Neural progenitor cell (in vitro differentiated cells): ENCODE measurements at regions not wholly inside any gene's neighbourhood (a gene's known extent, or its start where the extent isn't known, plus 50 kb on each side); places are given as distances from the start of the nearest gene placed in this dataset.
"Not testable (repeated sequence)": the region's sequence is repeated elsewhere in the genome, so short reads cannot be mapped to it uniquely, and the experiment has no call there.

ENCODE experiments used
- DNase-seq: peaks from one replicate; pipeline ENCODE4 v3.0.0-alpha.2; 2016; ENCODE audit warnings: low spot score
- H2AFZ ChIP-seq: fragments of 200-600 bp; sonication (generic); replicated peaks from 2 replicates; pipeline ENCODE4 v1.6.1; 2016; ENCODE audit warnings: antibody characterized with exemption
- H3F3A ChIP-seq: fragments of 200-600 bp; sonication (generic); 2 replicates; pipeline ENCODE4 v1.6.1; 2016; ENCODE audit warnings: antibody characterized with exemption, low read depth
- H3K27ac ChIP-seq: fragments of 200-600 bp; sonication (generic); 2 replicates; pipeline ENCODE4 v1.5.1; 2016; ENCODE audit warnings: mild to moderate bottlenecking
- H3K27me3 ChIP-seq: fragments of 200-600 bp; sonication (generic); 2 replicates; pipeline ENCODE4 v1.6.1; 2016; ENCODE audit warnings: mild to moderate bottlenecking, moderate library complexity
- H3K36me3 ChIP-seq: fragments of 200-600 bp; sonication (generic); 2 replicates; pipeline ENCODE4 v1.5.1; 2016
- H3K4me1 ChIP-seq: fragments of 200-600 bp; sonication (generic); 2 replicates; pipeline ENCODE4 v1.6.1; 2016; ENCODE audit warnings: mixed run types
- H3K4me2 ChIP-seq: fragments of 200-600 bp; sonication (generic); 2 replicates; pipeline ENCODE4 v1.6.1; 2016
- H3K4me3 ChIP-seq: fragments of 200-600 bp; sonication (generic); 2 replicates; pipeline ENCODE4 v1.5.1; 2016
- H3K79me2 ChIP-seq: fragments of 200-600 bp; sonication (generic); 2 replicates; pipeline ENCODE4 v1.6.1; 2016; ENCODE audit warnings: low read depth
- H3K9ac ChIP-seq: fragments of 200-600 bp; sonication (generic); 2 replicates; pipeline ENCODE4 v1.6.1; 2016
- H3K9me3 ChIP-seq: fragments of 200-600 bp; sonication (generic); 2 replicates; pipeline ENCODE4 v1.5.1; 2016; ENCODE audit warnings: low read depth
- H4K20me1 ChIP-seq: fragments of 200-600 bp; sonication (generic); 2 replicates; pipeline ENCODE4 v1.6.1; 2016; ENCODE audit warnings: low read depth
- H3K27ac Mint-ChIP-seq: 3 replicates; pipeline ENCODE4 v1.8.0; 2021; ENCODE audit warnings: mixed read lengths
- H3K27me3 Mint-ChIP-seq: 2 replicates; pipeline ENCODE4 v1.8.0; 2022; ENCODE audit warnings: low read depth, mild to moderate bottlenecking, inconsistent platforms, moderate library complexity, mixed read lengths; ENCODE audit not compliant: insufficient read depth
- H3K36me3 Mint-ChIP-seq: 3 replicates; pipeline ENCODE4 v1.8.0; 2021; ENCODE audit warnings: mixed read lengths
- H3K4me1 Mint-ChIP-seq: 3 replicates; pipeline ENCODE4 v1.8.0; 2021; ENCODE audit warnings: mixed read lengths
- H3K4me3 Mint-ChIP-seq: 3 replicates; pipeline ENCODE4 v1.8.0; 2021; ENCODE audit warnings: mild to moderate bottlenecking, moderate library complexity, mixed read lengths
- H3K9me3 Mint-ChIP-seq: 3 replicates; pipeline ENCODE4 v1.8.0; 2020; ENCODE audit warnings: mixed read lengths
- CTCF ChIP-seq: fragments of 200-600 bp; sonication (generic); IDR thresholded peaks from 2 replicates; pipeline ENCODE4 v1.5.1; 2017; ENCODE audit warnings: antibody characterized with exemption, mild to moderate bottlenecking
- EZH2 ChIP-seq: fragments of 200-600 bp; sonication (generic); IDR thresholded peaks from 2 replicates; pipeline ENCODE4 v1.6.1; 2017; ENCODE audit warnings: antibody characterized with exemption, mild to moderate bottlenecking, moderate library complexity
- EZH2phosphoT487 ChIP-seq: fragments of 200-600 bp; sonication (generic); IDR thresholded peaks from 2 replicates; pipeline ENCODE4 v1.6.1; 2017; ENCODE audit warnings: antibody characterized with exemption

GRCh38 chr6:22372922-22373321 is 76.1 kb upstream of the PRL start:
- no peaks in the 10 kb centered on the region for H3K36me3 ChIP-seq
- TF ChIP-seq EZH2 (no peak), CTCF (no peak), EZH2phosphoT487 (no peak)
- H3K79me2 ChIP-seq: no peaks in the 10 kb centered on the region
- DNase-seq: no peak
- H3K4me1 ChIP-seq: no peaks in the 10 kb centered on the region
- Mint-ChIP-seq H3K27me3 (peaks cover 2% of the 10 kb centered on the region), H3K9me3 (peaks cover 10% of the 10 kb centered on the region), H3K36me3 (no peaks in the 10 kb centered on the region), H3K4me3 (no peak overlapping the region), H3K27ac (no peak overlapping the region), H3K4me1 (no peaks in the 10 kb centered on the region)
- H3K27me3 ChIP-seq: no peaks in the 10 kb centered on the region
- no peaks in the 10 kb centered on the region for H3K9me3 ChIP-seq
- no peak overlapping the region for H3K9ac ChIP-seq
- no peak overlapping the region for H3K4me3 ChIP-seq
- H2AFZ ChIP-seq: no peak overlapping the region
- H3F3A ChIP-seq: no peaks in the 10 kb centered on the region
- no peaks in the 10 kb centered on the region for H4K20me1 ChIP-seq
- H3K4me2 ChIP-seq: no peak overlapping the region
- no peak overlapping the region for H3K27ac ChIP-seq

GRCh38 chr6:22374950-22375349 is 78.1 kb upstream of the PRL start:
- H3K4me2 ChIP-seq, DNase-seq, H3F3A ChIP-seq, H3K27me3 ChIP-seq, H3K9ac ChIP-seq, H3K27ac ChIP-seq, H3K79me2 ChIP-seq, H4K20me1 ChIP-seq, H3K4me3 Mint-ChIP-seq, H3K27me3 Mint-ChIP-seq, H3K9me3 ChIP-seq, H3K4me1 ChIP-seq, H3K4me1 Mint-ChIP-seq, H3K36me3 ChIP-seq, H3K27ac Mint-ChIP-seq, H3K36me3 Mint-ChIP-seq, H3K4me3 ChIP-seq: not testable (repeated sequence)
- H3K9me3 Mint-ChIP-seq: peaks cover 14% of the 10 kb centered on the region
- H2AFZ ChIP-seq: peak overlapping the region; percentile 42

- not testable (repeated sequence) for H3K79me2 ChIP-seq, H3K4me1 Mint-ChIP-seq, H3K4me1 ChIP-seq, H3K9me3 ChIP-seq, H2AFZ ChIP-seq, H3K36me3 ChIP-seq, H3K27ac Mint-ChIP-seq, DNase-seq, H3K4me2 ChIP-seq, H3F3A ChIP-seq, H3K4me3 ChIP-seq, H3K27me3 Mint-ChIP-seq, H3K27ac ChIP-seq, H3K4me3 Mint-ChIP-seq, H3K9ac ChIP-seq, H4K20me1 ChIP-seq, H3K36me3 Mint-ChIP-seq, H3K27me3 ChIP-seq
- H3K9me3 Mint-ChIP-seq: peaks cover 14% of the 10 kb centered on the region
These were observed 79.5 kb upstream of the PRL start for GRCh38 chr6:22376293-22376692.

- H3K27ac Mint-ChIP-seq, H3K27me3 ChIP-seq, H3K36me3 ChIP-seq, H3K27me3 Mint-ChIP-seq, H3K9me3 ChIP-seq, H4K20me1 ChIP-seq, H3F3A ChIP-seq, H3K79me2 ChIP-seq, H3K4me2 ChIP-seq, H3K4me3 Mint-ChIP-seq, H3K27ac ChIP-seq, H3K9ac ChIP-seq, H3K4me1 ChIP-seq, H2AFZ ChIP-seq, H3K36me3 Mint-ChIP-seq, DNase-seq, H3K4me1 Mint-ChIP-seq, H3K4me3 ChIP-seq: not testable (repeated sequence)
- peaks cover 11% of the 10 kb centered on the region for H3K9me3 Mint-ChIP-seq
These were observed 81.7 kb upstream of the PRL start for GRCh38 chr6:22378536-22378935.

- no peak for TF ChIP-seq CTCF
- TF ChIP-seq EZH2phosphoT487: no peak
- TF ChIP-seq EZH2: no peak
These were observed 83.4 kb upstream of the PRL start for GRCh38 chr6:22380236-22380635.

More at GRCh38 chr6:22380236-22380635, 83.4 kb upstream of the PRL start:
- Histone ChIP-seq H3K9me3 (no peaks in the 10 kb centered on the region), H3F3A (no peaks in the 10 kb centered on the region), H3K36me3 (no peaks in the 10 kb centered on the region), H3K27me3 (no peaks in the 10 kb centered on the region), H3K27ac (no peak overlapping the region), H3K79me2 (no peaks in the 10 kb centered on the region), H3K4me2 (no peak overlapping the region), H3K4me3 (no peak overlapping the region), H2AFZ (no peak overlapping the region), H3K9ac (no peak overlapping the region), H4K20me1 (no peaks in the 10 kb centered on the region), H3K4me1 (no peaks in the 10 kb centered on the region)
- H3K27me3 Mint-ChIP-seq: peaks cover 2% of the 10 kb centered on the region
- H3K27ac Mint-ChIP-seq: no peak overlapping the region
- no peaks in the 10 kb centered on the region for H3K36me3 Mint-ChIP-seq
- no peak overlapping the region for H3K4me3 Mint-ChIP-seq
- no peak for DNase-seq
- H3K9me3 Mint-ChIP-seq: peaks cover 18% of the 10 kb centered on the region
- H3K4me1 Mint-ChIP-seq: peaks cover 8% of the 10 kb centered on the region
